PC-9 (cell line): ENCODE measurements at regions not wholly inside any gene's neighbourhood (a gene's known extent, or its start where the extent isn't known, plus 50 kb on each side); places are given as distances from the start of the nearest gene placed in this dataset.

Experiments
- CTCF ChIP-seq: fragments of 200-600 bp; sonication (generic); conservative IDR thresholded peaks from 2 replicates; pipeline ENCODE4 v1.6.1; 2017; ENCODE audit warnings: mixed run types, antibody characterized with exemption, mild to moderate bottlenecking, moderate library complexity
- EZH2 ChIP-seq: fragments of 200-600 bp; sonication (generic); IDR thresholded peaks from 2 replicates; pipeline ENCODE4 v1.8.0; 2017; ENCODE audit warnings: antibody characterized with exemption, low read depth

GRCh38 chr2:156046900-156047299 is 285.6 kb downstream of the NR4A2 start:
- no peak for TF ChIP-seq CTCF
- no peak for TF ChIP-seq EZH2
